GM12878 (cell line): ENCODE measurements at regions not wholly inside any gene's neighbourhood (a gene's known extent, or its start where the extent isn't known, plus 50 kb on each side); places are given as distances from the start of the nearest gene placed in this dataset.

Source experiments
- CUX1 ChIP-seq: IDR thresholded peaks from 2 replicates; pipeline ENCODE4 v1.6.1; 2012; ENCODE audit warnings: improper control_type of control experiment, low read depth, low read length; ENCODE audit not compliant: insufficient replicate concordance
- E4F1 ChIP-seq: fragments of 450-650 bp; IDR thresholded peaks from 2 replicates; pipeline ENCODE4 v1.6.1; 2018; ENCODE audit warnings: borderline replicate concordance, mild to moderate bottlenecking; ENCODE audit not compliant: partially characterized antibody
- MXI1 ChIP-seq: fragments of 150-350 bp; IDR thresholded peaks from 2 replicates; pipeline ENCODE4 v1.6.1; 2011; ENCODE audit warnings: low read depth, mild to moderate bottlenecking, inconsistent platforms, low read length, improper control_type of control experiment
- SMARCA5 ChIP-seq: fragments of 450-650 bp; IDR thresholded peaks from 2 replicates; pipeline ENCODE4 v1.6.1; 2017; ENCODE audit warnings: mild to moderate bottlenecking
- SUZ12 ChIP-seq: fragments of 200-600 bp; sonication (generic); IDR thresholded peaks from one replicate; pipeline ENCODE4 v1.6.1; 2018; ENCODE audit warnings: antibody characterized with exemption, mild to moderate bottlenecking; ENCODE audit not compliant: unreplicated experiment
- TCF7 ChIP-seq: IDR thresholded peaks from 2 replicates; pipeline ENCODE4 v1.6.1; 2014; ENCODE audit warnings: antibody characterized with exemption, borderline replicate concordance
- ZBTB40 ChIP-seq: fragments of 450-650 bp; IDR thresholded peaks from 2 replicates; pipeline ENCODE4 v1.6.1; 2016; ENCODE audit warnings: mild to moderate bottlenecking, moderate library complexity, borderline replicate concordance
- ZNF24 ChIP-seq: fragments of 450-650 bp; IDR thresholded peaks from 2 replicates; pipeline ENCODE4 v1.6.1; 2017; ENCODE audit warnings: antibody characterized with exemption, mild to moderate bottlenecking

DNA sequence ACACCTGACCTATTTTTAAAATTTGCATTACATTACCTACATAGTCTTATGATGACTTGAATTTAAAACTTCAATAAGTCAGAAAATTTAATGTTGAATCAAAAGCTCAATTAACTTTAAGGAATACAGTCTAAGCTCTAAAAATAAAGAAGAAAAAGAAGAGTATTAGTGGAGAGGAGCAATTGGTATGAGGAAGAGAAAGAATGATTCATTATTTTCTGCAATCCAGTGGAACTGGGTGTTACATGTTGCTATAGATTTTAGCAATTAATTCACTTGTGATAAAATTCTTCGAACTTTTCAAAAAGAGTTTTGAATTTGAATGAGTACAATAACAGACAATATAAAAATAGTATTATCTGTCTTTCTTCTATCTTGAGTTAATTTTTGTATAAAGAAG is 158.9 kb upstream of the POT1 start (continued):
- TF ChIP-seq CUX1 (no peak), SUZ12 (no peak), ZBTB40 (no peak), MXI1 (no peak), SMARCA5 (no peak), TCF7 (no peak), E4F1 (no peak), ZNF24 (no peak)
